Neural cell (in vitro differentiated cells): ENCODE measurements at regions not wholly inside any gene's neighbourhood (a gene's known extent, or its start where the extent isn't known, plus 50 kb on each side); places are given as distances from the start of the nearest gene placed in this dataset.

Experiments used
- EP300 ChIP-seq: fragments of 450-650 bp; conservative IDR thresholded peaks from 2 replicates; pipeline ENCODE4 v1.6.1; 2014; ENCODE audit warnings: antibody characterized with exemption, mild to moderate bottlenecking, moderate library complexity; ENCODE audit not compliant: poor library complexity, severe bottlenecking
- EZH2 ChIP-seq: fragments of 200-600, 300-800 bp; shearing (Covaris generic), sonication (generic); IDR thresholded peaks from 2 replicates; pipeline ENCODE4 v1.6.1; 2014; ENCODE audit warnings: antibody characterized with exemption, low read length, borderline replicate concordance, mild to moderate bottlenecking; ENCODE audit not compliant: insufficient read depth, poor library complexity, severe bottlenecking
- POLR2AphosphoS5 ChIP-seq: IDR thresholded peaks from 2 replicates; pipeline ENCODE4 v1.6.1; 2012
- RAD21 ChIP-seq: fragments of 450-650 bp; conservative IDR thresholded peaks from 2 replicates; pipeline ENCODE4 v1.6.1; 2014; ENCODE audit warnings: antibody characterized with exemption, mild to moderate bottlenecking, moderate library complexity
- SMC3 ChIP-seq: fragments of 450-650 bp; conservative IDR thresholded peaks from 2 replicates; pipeline ENCODE4 v1.6.1; 2014; ENCODE audit warnings: antibody characterized with exemption, mild to moderate bottlenecking, moderate library complexity; ENCODE audit not compliant: poor library complexity
- TAF1 ChIP-seq: IDR thresholded peaks from 2 replicates; pipeline ENCODE4 v1.6.1; 2012; ENCODE audit warnings: low read depth
- TF ChIP-seq, protein P1 (sequence below): fragments of 450-650 bp; IDR thresholded peaks from 2 replicates; pipeline ENCODE4 v1.5.1; 2014; ENCODE audit warnings: antibody characterized with exemption, mild to moderate bottlenecking, moderate library complexity; ENCODE audit not compliant: poor library complexity, severe bottlenecking
- TF ChIP-seq, protein P2 (sequence below): IDR thresholded peaks from 2 replicates; pipeline ENCODE4 v1.6.1; 2012; ENCODE audit warnings: borderline replicate concordance

DNA sequence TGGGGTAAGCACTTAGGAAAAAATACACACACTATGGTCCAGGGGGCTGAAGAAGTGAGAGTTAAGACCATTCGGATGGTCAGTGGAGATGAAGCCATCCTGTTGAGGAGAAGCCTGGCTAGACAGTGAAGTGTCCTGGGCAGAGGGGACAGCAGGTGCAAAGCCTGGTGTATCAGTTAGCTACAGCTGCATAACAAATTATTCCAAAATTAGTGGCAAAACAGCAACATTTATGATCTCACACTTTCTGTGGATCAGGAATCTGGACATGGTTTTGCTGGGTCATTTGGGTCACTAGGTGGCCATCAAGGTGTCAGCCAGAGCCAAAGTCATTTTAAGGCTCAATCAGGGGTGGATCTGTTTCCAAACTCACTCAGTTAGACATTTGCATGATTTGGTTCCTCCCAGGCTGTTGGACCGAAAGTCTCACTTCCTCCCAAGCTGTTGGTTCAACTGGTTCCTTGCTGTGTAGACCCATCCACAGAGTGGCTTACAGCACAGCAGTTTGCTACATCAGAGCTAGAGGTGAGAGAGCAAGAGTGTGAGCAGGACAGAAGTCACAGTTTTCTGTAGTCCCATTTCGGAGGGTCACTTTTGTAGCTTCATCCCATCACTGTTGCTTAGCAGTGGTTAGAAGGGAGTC lies 80.1 kb upstream of the ALX4 start:
- TF ChIP-seq, protein P1, sequence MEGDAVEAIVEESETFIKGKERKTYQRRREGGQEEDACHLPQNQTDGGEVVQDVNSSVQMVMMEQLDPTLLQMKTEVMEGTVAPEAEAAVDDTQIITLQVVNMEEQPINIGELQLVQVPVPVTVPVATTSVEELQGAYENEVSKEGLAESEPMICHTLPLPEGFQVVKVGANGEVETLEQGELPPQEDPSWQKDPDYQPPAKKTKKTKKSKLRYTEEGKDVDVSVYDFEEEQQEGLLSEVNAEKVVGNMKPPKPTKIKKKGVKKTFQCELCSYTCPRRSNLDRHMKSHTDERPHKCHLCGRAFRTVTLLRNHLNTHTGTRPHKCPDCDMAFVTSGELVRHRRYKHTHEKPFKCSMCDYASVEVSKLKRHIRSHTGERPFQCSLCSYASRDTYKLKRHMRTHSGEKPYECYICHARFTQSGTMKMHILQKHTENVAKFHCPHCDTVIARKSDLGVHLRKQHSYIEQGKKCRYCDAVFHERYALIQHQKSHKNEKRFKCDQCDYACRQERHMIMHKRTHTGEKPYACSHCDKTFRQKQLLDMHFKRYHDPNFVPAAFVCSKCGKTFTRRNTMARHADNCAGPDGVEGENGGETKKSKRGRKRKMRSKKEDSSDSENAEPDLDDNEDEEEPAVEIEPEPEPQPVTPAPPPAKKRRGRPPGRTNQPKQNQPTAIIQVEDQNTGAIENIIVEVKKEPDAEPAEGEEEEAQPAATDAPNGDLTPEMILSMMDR: no peak
- TF ChIP-seq SMC3 (no peak), POLR2AphosphoS5 (no peak), EP300 (no peak), EZH2 (no peak), TAF1 (no peak), RAD21 (no peak)
- TF ChIP-seq, protein P2, sequence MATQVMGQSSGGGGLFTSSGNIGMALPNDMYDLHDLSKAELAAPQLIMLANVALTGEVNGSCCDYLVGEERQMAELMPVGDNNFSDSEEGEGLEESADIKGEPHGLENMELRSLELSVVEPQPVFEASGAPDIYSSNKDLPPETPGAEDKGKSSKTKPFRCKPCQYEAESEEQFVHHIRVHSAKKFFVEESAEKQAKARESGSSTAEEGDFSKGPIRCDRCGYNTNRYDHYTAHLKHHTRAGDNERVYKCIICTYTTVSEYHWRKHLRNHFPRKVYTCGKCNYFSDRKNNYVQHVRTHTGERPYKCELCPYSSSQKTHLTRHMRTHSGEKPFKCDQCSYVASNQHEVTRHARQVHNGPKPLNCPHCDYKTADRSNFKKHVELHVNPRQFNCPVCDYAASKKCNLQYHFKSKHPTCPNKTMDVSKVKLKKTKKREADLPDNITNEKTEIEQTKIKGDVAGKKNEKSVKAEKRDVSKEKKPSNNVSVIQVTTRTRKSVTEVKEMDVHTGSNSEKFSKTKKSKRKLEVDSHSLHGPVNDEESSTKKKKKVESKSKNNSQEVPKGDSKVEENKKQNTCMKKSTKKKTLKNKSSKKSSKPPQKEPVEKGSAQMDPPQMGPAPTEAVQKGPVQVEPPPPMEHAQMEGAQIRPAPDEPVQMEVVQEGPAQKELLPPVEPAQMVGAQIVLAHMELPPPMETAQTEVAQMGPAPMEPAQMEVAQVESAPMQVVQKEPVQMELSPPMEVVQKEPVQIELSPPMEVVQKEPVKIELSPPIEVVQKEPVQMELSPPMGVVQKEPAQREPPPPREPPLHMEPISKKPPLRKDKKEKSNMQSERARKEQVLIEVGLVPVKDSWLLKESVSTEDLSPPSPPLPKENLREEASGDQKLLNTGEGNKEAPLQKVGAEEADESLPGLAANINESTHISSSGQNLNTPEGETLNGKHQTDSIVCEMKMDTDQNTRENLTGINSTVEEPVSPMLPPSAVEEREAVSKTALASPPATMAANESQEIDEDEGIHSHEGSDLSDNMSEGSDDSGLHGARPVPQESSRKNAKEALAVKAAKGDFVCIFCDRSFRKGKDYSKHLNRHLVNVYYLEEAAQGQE: no peak
